Esophagus (tissue), 2 donors: ENCODE measurements at regions not wholly inside any gene's neighbourhood (a gene's known extent, or its start where the extent isn't known, plus 50 kb on each side); places are given as distances from the start of the nearest gene placed in this dataset.
"Not testable (repeated sequence)": the region's sequence is repeated elsewhere in the genome, so short reads cannot be mapped to it uniquely, and the experiment has no call there.

Experiments
- H3K27ac ChIP-seq, 2 donors: one replicate each; pipeline ENCODE4 v1.5.1; 2013; ENCODE audit warnings: low read depth in 2 of 2, mild to moderate bottlenecking in 2 of 2, inconsistent platforms in 1 of 2, low read length in 1 of 2, moderate library complexity in 1 of 2
- H3K27me3 ChIP-seq, 2 donors: one replicate each; pipeline ENCODE4 v1.6.1; 2013; ENCODE audit warnings: low read length in 2 of 2, control low read depth in 1 of 2, mild to moderate bottlenecking in 1 of 2; ENCODE audit not compliant: insufficient read depth in 2 of 2, control insufficient read depth in 1 of 2
- H3K36me3 ChIP-seq, 2 donors: one replicate each; pipeline ENCODE4 v1.6.1; 2013; ENCODE audit warnings: low read length in 1 of 2; ENCODE audit not compliant: control insufficient read depth in 2 of 2, insufficient read depth in 2 of 2
- H3K4me1 ChIP-seq, 2 donors: one replicate each; pipeline ENCODE4 v1.6.1; 2013; ENCODE audit warnings: low read length in 1 of 2; ENCODE audit not compliant: control insufficient read depth in 2 of 2, insufficient read depth in 2 of 2
- H3K4me3 ChIP-seq, 2 donors: one replicate each; pipeline ENCODE4 v1.5.1; 2013; ENCODE audit warnings: low read length in 2 of 2, mild to moderate bottlenecking in 2 of 2, low read depth in 1 of 2, moderate library complexity in 1 of 2
- H3K9me3 ChIP-seq, 2 donors: one replicate each; pipeline ENCODE4 v1.6.1; 2013; ENCODE audit warnings: mild to moderate bottlenecking in 2 of 2, low read depth in 1 of 2, low read length in 1 of 2, moderate library complexity in 1 of 2; ENCODE audit not compliant: control insufficient read depth in 2 of 2, insufficient read depth in 1 of 2
- WGBS, 2 donors: extraction: QIAGEN DNeasy Blood & Tissue Kit; methylation state at CpG; one replicate each; pipeline ENCODE4 v1.1.7; 2013; 5-methylcytosine and 5-hydroxymethylcytosine counted together
- donor health status: healthy with polysubstance abuse.
- donor health status: Bipolar disorder and iron deficiency.

DNA sequence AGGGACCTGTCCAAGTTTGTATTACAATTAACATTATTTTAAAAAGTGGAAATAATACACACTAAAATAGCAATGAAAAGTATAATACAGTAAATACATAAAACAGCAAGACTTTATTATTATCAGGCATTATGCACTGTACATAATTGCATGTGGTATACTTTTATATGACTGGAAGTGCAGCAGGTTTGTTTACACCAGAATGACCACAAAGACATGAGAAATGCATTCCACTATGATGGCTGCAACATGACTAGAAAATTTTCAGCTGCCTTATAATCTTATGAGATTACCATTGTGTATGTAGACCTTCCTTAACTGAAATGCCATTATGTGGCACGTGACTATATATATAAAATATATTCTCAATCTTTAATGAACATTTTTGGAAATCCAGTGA lies 1699.6 kb downstream of the KCNT2 start:
- H3K27ac ChIP-seq = no peak overlapping the region
- H3K4me3 ChIP-seq = no peak overlapping the region
- no peaks in the 10 kb centered on the region for H3K4me1 ChIP-seq
- 65 to 68% methylated on average over 1 of the region's 1 CpG for WGBS, 2 donors
- H3K27me3 ChIP-seq = no peaks in the 10 kb centered on the region
- no peaks in the 10 kb centered on the region for H3K9me3 ChIP-seq
- H3K36me3 ChIP-seq = no peaks in the 10 kb centered on the region

DNA sequence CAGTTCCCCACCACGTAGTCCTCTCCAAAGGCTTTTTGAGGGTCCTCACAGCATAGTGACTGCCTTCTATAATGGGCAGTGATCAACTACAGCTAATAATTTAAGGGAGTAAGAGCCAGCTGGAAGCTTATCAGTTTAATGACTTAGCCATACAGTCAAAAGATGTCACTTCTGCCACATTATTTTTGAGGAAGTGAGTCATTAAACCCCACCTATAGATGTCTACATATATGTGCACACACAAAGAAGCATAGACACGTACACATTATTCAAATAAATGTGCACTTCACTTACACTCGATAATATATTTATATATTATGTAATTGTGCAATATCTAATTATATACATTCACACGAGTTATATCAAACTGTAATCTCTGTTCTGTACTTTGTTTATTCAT lies 1704.7 kb downstream of the KCNT2 start:
- H3K36me3 ChIP-seq = no peaks in the 10 kb centered on the region
- H3K9me3 ChIP-seq = no peaks in the 10 kb centered on the region
- 72 to 75% methylated on average over 4 of the region's 4 CpGs for WGBS, 2 donors
- no peak overlapping the region for H3K27ac ChIP-seq
- no peak overlapping the region for H3K4me3 ChIP-seq
- no peaks in the 10 kb centered on the region for H3K27me3 ChIP-seq
- no peaks in the 10 kb centered on the region for H3K4me1 ChIP-seq

DNA sequence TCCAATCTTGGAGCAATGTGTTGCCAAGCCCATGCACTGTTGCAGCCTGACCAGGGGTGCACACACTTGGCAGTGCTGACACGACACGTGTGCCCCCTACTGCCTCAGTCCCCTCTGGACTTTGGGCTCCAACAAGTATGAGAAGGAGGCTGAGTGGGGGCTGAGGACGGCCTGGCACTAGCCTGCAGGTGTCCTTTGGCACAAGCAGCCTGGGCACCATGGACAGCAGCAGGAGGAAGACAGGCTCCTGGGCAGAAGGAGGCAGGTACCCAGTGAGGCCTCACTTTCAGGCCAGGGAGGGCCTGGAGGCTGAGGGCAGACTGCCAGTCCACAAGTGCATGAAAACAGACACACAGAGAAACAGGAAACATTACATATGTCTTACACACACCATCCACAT lies 1702.9 kb upstream of the B3GALT2 start:
- Histone ChIP-seq H3K4me3 (no peak overlapping the region), H3K36me3 (no peaks in the 10 kb centered on the region), H3K4me1 (no peaks in the 10 kb centered on the region), H3K27me3 (no peaks in the 10 kb centered on the region), H3K27ac (no peak overlapping the region), H3K9me3 (peaks cover 0 to 5% of the 10 kb centered on the region in 2 donors)
- WGBS, 2 donors = 63 to 77% methylated on average over 3 of the region's 3 CpGs

DNA sequence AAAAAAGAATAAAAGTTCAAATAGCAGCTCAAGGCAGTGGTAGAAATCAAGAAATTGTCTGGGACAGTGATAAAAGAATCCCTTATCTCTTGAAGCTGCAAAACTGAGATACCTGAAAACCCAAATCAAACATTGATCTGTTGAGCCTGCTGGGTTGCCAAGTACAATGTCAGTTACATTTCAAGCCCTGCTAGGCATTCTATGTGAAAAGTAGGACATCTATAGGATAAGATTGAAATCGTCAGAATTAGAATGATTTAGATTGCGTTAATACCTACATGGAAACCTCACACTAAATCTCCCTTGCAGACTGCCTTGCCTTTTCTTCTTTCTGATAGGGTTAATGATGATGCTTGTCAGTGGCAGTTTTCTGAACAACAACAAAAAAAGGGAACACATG lies 1684.4 kb upstream of the B3GALT2 start:
- 64 to 78% methylated on average over 2 of the region's 2 CpGs for WGBS, 2 donors
- no peak overlapping the region for H3K4me3 ChIP-seq
- H3K4me1 ChIP-seq = no peaks in the 10 kb centered on the region
- no peaks in the 10 kb centered on the region for H3K36me3 ChIP-seq
- no peak overlapping the region for H3K27ac ChIP-seq
- H3K9me3 ChIP-seq = no peaks in the 10 kb centered on the region
- no peaks in the 10 kb centered on the region for H3K27me3 ChIP-seq

DNA sequence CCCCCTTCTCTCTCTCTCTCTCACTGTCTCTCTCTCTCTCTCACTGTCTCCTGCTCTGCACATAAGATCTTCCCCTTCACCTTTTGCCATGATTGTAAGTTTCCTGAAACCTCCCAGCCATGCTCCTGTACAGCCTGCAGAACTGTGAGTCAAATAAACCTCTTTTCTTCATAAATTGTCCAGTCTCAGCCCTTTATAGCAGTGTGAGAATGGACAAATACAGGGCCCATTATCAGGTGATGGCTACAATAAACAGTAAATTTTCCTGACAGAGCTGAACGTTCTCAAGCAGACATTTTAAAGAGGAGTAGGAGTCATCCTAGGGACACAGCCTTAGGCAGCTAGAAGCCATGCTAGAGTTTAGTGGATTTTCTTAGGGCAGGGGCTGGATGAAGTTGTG lies 1679.7 kb upstream of the B3GALT2 start:
- Histone ChIP-seq H3K9me3 (no peaks in the 10 kb centered on the region), H3K36me3 (no peaks in the 10 kb centered on the region), H3K27me3 (no peaks in the 10 kb centered on the region), H3K27ac (no peak overlapping the region), H3K4me3 (no peak overlapping the region), H3K4me1 (no peaks in the 10 kb centered on the region)
- 29 to 41% methylated on average over 1 of the region's 1 CpG for WGBS, 2 donors

DNA sequence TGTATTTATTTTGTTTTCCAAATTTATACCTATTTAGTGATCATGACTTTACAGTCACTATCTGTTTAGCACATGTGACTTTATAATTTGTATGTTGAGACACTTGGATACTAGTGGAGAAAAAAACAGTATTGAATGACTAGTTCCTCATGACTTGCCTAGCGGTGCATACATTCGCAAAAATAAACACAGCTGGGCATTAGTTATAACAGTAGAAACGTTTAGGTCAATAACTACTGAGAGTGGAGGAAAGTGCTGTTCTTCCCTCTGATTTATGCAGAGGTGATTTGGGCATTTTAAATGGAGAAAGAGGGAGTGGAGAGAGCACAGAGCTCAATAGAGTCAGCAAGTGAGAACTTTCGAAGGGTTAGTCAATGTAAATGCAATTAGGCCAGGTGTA lies 1679.0 kb upstream of the B3GALT2 start:
- H3K27ac ChIP-seq = no peak overlapping the region
- H3K9me3 ChIP-seq = no peaks in the 10 kb centered on the region
- no peaks in the 10 kb centered on the region for H3K36me3 ChIP-seq
- H3K27me3 ChIP-seq = no peaks in the 10 kb centered on the region
- H3K4me1 ChIP-seq = no peaks in the 10 kb centered on the region
- no peak overlapping the region for H3K4me3 ChIP-seq
- WGBS, 2 donors = 37 to 39% methylated on average over 4 of the region's 4 CpGs

DNA sequence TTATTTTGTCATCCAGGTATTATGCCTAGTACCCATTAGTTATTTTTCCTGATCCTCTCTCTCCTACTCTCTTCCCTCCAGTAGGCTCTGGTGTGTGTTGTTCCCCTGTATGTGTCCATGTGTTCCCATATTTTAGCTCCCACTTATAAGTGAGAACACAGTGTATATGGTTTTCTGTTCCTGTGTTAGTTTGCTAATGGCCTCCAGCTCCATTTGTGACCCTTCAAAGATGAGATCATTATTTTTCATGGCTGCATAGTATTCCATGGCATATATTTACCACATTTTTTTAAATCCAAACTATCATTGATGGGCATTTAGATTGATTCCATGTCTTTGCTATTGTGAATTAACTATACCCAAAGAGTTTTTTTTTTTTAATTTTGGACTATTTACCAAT lies 1675.7 kb upstream of the B3GALT2 start:
- Histone ChIP-seq H3K27ac (no peak overlapping the region), H3K9me3 (no peaks in the 10 kb centered on the region), H3K4me3 (no peak overlapping the region), H3K4me1 (no peaks in the 10 kb centered on the region), H3K36me3 (no peaks in the 10 kb centered on the region), H3K27me3 (no peaks in the 10 kb centered on the region)

DNA sequence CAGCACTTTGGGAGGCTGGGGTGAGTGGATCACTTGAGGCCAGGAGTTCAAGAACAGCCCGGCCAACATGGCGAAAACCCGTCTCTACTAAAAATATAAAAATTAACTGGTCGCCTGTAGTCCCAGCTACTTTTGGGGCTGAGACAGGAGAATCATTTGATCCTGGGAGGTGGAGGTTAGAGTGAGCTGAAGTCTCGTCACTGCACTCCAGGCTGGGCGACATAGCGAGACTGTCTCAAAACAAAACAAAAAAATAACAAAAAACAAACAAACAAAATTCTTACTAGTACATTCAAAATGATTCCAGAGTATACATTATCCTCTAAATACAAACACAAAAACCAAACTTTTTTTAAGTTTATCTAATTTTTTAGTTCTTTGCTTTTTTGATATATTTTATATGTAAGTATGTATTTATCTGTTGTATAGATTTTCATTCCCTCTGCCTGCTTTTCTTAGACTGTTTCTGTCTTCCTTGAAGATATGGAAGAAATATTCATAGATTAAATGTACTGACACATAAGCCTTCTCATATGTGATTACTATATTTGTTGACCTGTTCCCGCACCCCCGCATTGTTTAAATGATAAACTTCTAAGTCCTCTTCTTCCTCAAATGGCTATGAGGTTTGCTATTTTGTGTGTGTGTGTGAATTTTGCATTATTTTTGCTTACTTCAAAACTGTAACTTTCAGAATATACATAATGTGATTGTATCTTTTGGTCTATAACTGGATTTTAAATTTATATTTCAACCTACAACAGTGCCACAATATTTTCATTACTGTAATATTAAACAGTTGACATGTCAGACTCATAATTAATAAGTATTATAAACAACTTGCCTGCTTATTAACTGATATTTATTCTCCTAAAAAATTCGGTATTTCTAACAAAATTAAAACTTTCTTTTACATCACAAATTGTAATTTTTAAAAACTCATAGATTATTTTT lies 1674.1 kb upstream of the B3GALT2 start:
- no peak overlapping the region for H3K27ac ChIP-seq
- no peaks in the 10 kb centered on the region for H3K9me3 ChIP-seq
- H3K27me3 ChIP-seq = no peaks in the 10 kb centered on the region
- H3K4me1 ChIP-seq = no peaks in the 10 kb centered on the region
- H3K4me3 ChIP-seq = no peak overlapping the region
- no peaks in the 10 kb centered on the region for H3K36me3 ChIP-seq
- WGBS, 2 donors = 85 to 89% methylated on average over 10 of the region's 10 CpGs

DNA sequence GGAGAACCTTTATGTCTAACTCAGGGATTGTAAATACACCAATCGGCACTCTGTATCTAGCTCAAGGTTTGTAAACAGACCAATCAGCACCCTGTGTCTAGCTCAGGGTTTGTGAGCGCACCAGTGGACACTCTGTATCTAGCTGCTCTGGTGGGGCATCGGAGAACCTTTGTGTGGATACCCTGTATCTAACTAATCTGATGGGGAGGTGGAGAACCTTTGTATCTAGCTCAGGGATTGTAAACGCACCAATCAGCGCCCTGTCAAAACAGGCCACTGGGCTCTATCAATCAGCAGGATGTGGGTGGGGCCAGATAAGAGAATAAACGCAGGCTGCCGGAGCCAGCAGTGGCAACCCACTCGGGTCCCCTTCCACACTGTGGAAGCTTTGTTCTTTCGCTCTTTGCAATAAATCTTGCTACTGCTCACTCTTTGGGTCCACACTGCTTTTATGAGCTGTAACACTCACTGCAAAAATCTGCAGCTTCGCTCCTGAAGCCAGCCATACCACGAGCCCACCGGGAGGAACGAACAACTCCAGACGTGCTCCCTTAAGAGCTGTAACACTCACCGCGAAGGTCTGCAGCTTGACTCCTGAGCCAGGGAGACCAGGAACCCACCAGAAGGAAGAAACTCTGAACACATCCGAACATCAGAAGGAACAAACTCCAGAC lies 1673.2 kb upstream of the B3GALT2 start:
- H3K27ac ChIP-seq, H3K9me3 ChIP-seq, H3K27me3 ChIP-seq, H3K36me3 ChIP-seq, H3K4me1 ChIP-seq, H3K4me3 ChIP-seq: not testable (repeated sequence)
- WGBS, 2 donors = 93 to 94% methylated on average over 15 to 17 of the region's 17 CpGs
